C4-2B (cell line): ENCODE measurements at regions not wholly inside any gene's neighbourhood (a gene's known extent, or its start where the extent isn't known, plus 50 kb on each side); places are given as distances from the start of the nearest gene placed in this dataset.

Experiments used
- CTCF ChIP-seq: fragments of 450-650 bp; conservative IDR thresholded peaks from 2 replicates; pipeline ENCODE4 v1.5.1; 2017; ENCODE audit warnings: mild to moderate bottlenecking
- ZFX ChIP-seq: fragments of 450-650 bp; IDR thresholded peaks from 2 replicates; pipeline ENCODE4 v1.6.1; 2017

- TF ChIP-seq CTCF: no peak
- no peak for TF ChIP-seq ZFX
These were observed 190.7 kb downstream of the GLUD2 start for GRCh38 chrX:121238093-121238492.
